ENCODE measurements at regions not wholly inside any gene's neighbourhood (a gene's known extent, or its start where the extent isn't known, plus 50 kb on each side); places are given as distances from the start of the nearest gene placed in this dataset.

GRCh38 chr5:14953075-14953607, 81.6 kb upstream of the ANKH start:
- Histone ChIP-seq H3K79me2 (no peaks in the 10 kb centered on the region), H3K4me2 (no peak overlapping the region), H3K9me2 (replicated peaks; ENCODE audit: insufficient read depth) (no peaks in the 10 kb centered on the region), H3K27ac (peak overlapping the region; percentile 39), H3K36me3 (replicated peaks; ENCODE audit: insufficient read depth, low read depth) (no peaks in the 10 kb centered on the region), H2AFZ (no peak overlapping the region), H4K20me1 (ENCODE audit: insufficient read depth, poor library complexity, severe bottlenecking) (no peaks in the 10 kb centered on the region), H3K9me3 (ENCODE audit: low read depth) (peaks cover 8% of the 10 kb centered on the region), H3K4me1 (ENCODE audit: insufficient read depth) (peaks cover 12% of the 10 kb centered on the region), H3K4me3 (no peak overlapping the region), H3K27me3 (no peaks in the 10 kb centered on the region)
- WGBS (ENCODE audit: low lambda C conversion rate, missing lambda C conversion rate) = 51% methylated on average over 8 of the region's 8 CpGs
- no peak for TF ChIP-seq EZH2phosphoT487 (IDR thresholded peaks at IDR 0.05; ENCODE audit: low read depth, severe bottlenecking, unreplicated experiment)
- TF ChIP-seq EZH2 (IDR thresholded peaks at IDR 0.05; ENCODE audit: borderline replicate concordance) = no peak
- no peak for TF ChIP-seq CTCF (IDR thresholded peaks at IDR 0.05; ENCODE audit: poor library complexity)
- DNase-seq (ENCODE audit: low spot score) = no peak

DNA sequence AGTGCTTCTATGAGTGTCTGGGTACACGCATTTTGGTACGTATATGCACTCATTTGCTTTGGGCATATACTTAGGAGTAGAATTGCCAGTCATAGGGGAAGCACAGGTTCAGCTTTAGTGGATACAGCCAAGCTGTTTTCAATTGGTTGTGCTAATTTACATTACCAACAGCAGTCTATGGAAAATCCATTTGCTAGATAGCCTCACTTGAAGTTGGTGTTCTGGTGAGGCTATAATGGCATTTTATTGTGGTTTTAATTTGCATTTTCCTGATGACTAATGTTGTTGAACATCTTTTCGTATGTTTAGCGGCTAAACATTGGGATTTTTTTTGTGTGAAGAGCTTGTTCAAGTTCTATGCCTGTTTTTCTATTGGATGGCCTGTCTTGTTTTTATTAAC, 76.8 kb upstream of the ANKH start:
- DNase-seq (ENCODE audit: low spot score) = no peak
- no peak for TF ChIP-seq EZH2 (IDR thresholded peaks at IDR 0.05; ENCODE audit: borderline replicate concordance)
- TF ChIP-seq CTCF (IDR thresholded peaks at IDR 0.05; ENCODE audit: poor library complexity) = no peak
- no peak for TF ChIP-seq EZH2phosphoT487 (IDR thresholded peaks at IDR 0.05; ENCODE audit: low read depth, severe bottlenecking, unreplicated experiment)
- WGBS (ENCODE audit: low lambda C conversion rate, missing lambda C conversion rate) = 78% methylated on average over 4 of the region's 4 CpGs

GRCh38 chr5:14946815-14947620, 75.4 kb upstream of the ANKH start:
- Histone ChIP-seq H2AFZ (no peak overlapping the region), H3K79me2 (no peaks in the 10 kb centered on the region), H3K4me3 (no peak overlapping the region), H3K9me3 (ENCODE audit: low read depth) (peaks cover 8% of the 10 kb centered on the region), H3K36me3 (replicated peaks; ENCODE audit: insufficient read depth, low read depth) (no peaks in the 10 kb centered on the region), H3K4me2 (no peak overlapping the region), H3K4me1 (ENCODE audit: insufficient read depth) (no peaks in the 10 kb centered on the region), H3K27ac (no peak overlapping the region), H3K9me2 (replicated peaks; ENCODE audit: insufficient read depth) (no peaks in the 10 kb centered on the region), H4K20me1 (ENCODE audit: insufficient read depth, poor library complexity, severe bottlenecking) (no peaks in the 10 kb centered on the region), H3K27me3 (no peaks in the 10 kb centered on the region)
- peak; percentile 42 for TF ChIP-seq CTCF (IDR thresholded peaks at IDR 0.05; ENCODE audit: poor library complexity)
- TF ChIP-seq EZH2 (IDR thresholded peaks at IDR 0.05; ENCODE audit: borderline replicate concordance) = no peak
- TF ChIP-seq EZH2phosphoT487 (IDR thresholded peaks at IDR 0.05; ENCODE audit: low read depth, severe bottlenecking, unreplicated experiment) = no peak
- 49% methylated on average over 4 of the region's 4 CpGs for WGBS (ENCODE audit: low lambda C conversion rate, missing lambda C conversion rate)
- DNase-seq (ENCODE audit: low spot score) = peak; percentile 38

More for the DNA sequence above, 76.8 kb upstream of the ANKH start:
- Histone ChIP-seq H3K4me1 (ENCODE audit: insufficient read depth) (peaks cover under 1% of the 10 kb centered on the region), H3K9me3 (ENCODE audit: low read depth) (peaks cover 8% of the 10 kb centered on the region), H4K20me1 (ENCODE audit: insufficient read depth, poor library complexity, severe bottlenecking) (no peaks in the 10 kb centered on the region), H3K27me3 (no peaks in the 10 kb centered on the region), H3K9me2 (replicated peaks; ENCODE audit: insufficient read depth) (no peaks in the 10 kb centered on the region), H3K4me2 (no peak overlapping the region), H3K79me2 (no peaks in the 10 kb centered on the region), H3K27ac (no peak overlapping the region), H2AFZ (no peak overlapping the region), H3K36me3 (replicated peaks; ENCODE audit: insufficient read depth, low read depth) (no peaks in the 10 kb centered on the region), H3K4me3 (no peak overlapping the region)
